ENCODE measurements at regions not wholly inside any gene's neighbourhood (a gene's known extent, or its start where the extent isn't known, plus 50 kb on each side); places are given as distances from the start of the nearest gene placed in this dataset.
"Not testable (repeated sequence)": the region's sequence is repeated elsewhere in the genome, so short reads cannot be mapped to it uniquely, and the experiment has no call there.

DNA sequence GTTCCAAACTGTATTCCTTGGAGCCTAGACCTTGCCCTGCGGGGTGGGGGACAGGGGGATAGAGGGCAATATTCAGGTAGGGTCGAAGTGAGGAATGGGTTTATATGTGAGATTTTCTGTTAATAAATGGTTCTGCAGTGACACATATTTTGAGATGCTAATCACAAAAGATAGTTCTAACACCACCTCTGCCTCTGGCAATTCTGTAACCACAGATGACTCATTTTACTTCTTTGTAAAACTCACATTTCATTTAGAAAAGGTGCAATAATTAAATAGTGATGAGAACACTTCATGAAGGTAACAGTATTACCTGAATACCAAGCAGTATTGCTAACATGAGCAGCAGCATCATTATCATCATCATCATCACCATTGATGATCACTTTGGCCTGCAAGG, 306.6 kb downstream of the SUCLG1 start:
- TF ChIP-seq, protein P1, sequence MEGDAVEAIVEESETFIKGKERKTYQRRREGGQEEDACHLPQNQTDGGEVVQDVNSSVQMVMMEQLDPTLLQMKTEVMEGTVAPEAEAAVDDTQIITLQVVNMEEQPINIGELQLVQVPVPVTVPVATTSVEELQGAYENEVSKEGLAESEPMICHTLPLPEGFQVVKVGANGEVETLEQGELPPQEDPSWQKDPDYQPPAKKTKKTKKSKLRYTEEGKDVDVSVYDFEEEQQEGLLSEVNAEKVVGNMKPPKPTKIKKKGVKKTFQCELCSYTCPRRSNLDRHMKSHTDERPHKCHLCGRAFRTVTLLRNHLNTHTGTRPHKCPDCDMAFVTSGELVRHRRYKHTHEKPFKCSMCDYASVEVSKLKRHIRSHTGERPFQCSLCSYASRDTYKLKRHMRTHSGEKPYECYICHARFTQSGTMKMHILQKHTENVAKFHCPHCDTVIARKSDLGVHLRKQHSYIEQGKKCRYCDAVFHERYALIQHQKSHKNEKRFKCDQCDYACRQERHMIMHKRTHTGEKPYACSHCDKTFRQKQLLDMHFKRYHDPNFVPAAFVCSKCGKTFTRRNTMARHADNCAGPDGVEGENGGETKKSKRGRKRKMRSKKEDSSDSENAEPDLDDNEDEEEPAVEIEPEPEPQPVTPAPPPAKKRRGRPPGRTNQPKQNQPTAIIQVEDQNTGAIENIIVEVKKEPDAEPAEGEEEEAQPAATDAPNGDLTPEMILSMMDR (IDR thresholded peaks at IDR 0.05; ENCODE audit: low read depth, low read length, missing control alignments), result no peak
- no peak for DNase-seq (ENCODE audit: extremely low read depth, low read depth)
- no peak overlapping the region for H3K4me3 ChIP-seq (replicated peaks; ENCODE audit: low read depth, low read length)

DNA sequence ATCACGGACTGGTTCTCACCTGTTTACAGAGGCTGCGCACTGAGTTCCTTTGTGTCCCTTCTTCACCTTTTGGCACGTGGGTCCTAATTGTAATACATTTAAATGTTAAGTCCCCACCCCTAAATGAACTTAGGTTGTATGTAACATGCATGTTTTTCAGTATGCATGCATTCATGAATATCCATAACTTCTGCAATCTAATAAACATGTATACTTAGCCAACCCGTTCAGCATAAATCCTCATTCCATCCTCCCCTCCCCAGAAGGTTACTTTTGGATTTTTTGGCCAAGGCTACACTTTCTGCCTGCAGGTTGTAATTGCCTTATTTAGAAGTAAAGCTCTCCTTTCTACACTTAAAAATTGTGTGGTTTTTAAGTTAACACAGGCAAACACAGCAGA, 314.7 kb downstream of the SUCLG1 start:
- TF ChIP-seq, protein P1 (IDR thresholded peaks at IDR 0.05; ENCODE audit: low read depth, low read length, missing control alignments), result no peak
- H3K4me3 ChIP-seq (replicated peaks; ENCODE audit: low read depth, low read length), result no peak overlapping the region
- DNase-seq (ENCODE audit: extremely low read depth, low read depth), result no peak

DNA sequence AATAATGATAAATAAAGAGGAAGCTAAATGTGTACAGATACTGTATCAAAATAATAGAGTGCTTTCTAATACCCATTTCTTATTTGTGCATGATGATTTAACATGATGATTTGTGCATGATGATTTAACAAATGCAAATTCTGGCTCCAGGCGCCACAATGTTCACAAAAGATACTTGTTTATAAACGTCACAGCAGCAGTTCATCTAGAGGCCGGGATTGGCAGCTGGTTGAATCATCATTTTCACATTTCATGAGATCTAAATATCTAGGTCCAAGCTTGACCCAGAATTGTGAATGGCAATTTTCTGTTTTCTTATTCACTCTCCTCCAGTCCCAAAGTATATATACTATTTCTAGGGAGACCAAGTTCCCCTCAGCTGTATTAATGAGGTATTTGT, 322.0 kb downstream of the SUCLG1 start:
- TF ChIP-seq, protein P1 (IDR thresholded peaks at IDR 0.05; ENCODE audit: low read depth, low read length, missing control alignments), result no peak
- no peak overlapping the region for H3K4me3 ChIP-seq (replicated peaks; ENCODE audit: low read depth, low read length)
- DNase-seq (ENCODE audit: extremely low read depth, low read depth), result no peak

DNA sequence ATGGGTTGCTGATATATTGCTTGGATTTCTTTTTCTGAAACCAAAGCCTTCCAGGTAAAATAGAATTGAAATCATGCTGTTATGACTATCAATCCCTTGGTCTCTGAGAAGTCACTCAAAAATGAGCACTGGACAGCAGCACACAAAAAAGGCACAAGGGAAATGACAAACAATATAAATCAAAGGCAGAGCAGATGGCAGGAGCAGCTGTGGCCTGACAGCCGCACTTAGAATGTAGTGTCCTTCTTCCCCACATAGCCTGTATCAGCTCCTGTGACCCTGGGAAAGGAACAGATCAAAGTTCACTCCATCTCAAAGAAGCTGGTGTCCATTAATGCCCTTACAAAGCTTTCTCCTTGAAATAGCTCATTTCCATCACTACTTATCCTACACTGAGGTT, 326.7 kb downstream of the SUCLG1 start:
- no peak overlapping the region for H3K4me3 ChIP-seq (replicated peaks; ENCODE audit: low read depth, low read length)
- no peak for DNase-seq (ENCODE audit: extremely low read depth, low read depth)
- TF ChIP-seq, protein P1 (IDR thresholded peaks at IDR 0.05; ENCODE audit: low read depth, low read length, missing control alignments), result no peak

DNA sequence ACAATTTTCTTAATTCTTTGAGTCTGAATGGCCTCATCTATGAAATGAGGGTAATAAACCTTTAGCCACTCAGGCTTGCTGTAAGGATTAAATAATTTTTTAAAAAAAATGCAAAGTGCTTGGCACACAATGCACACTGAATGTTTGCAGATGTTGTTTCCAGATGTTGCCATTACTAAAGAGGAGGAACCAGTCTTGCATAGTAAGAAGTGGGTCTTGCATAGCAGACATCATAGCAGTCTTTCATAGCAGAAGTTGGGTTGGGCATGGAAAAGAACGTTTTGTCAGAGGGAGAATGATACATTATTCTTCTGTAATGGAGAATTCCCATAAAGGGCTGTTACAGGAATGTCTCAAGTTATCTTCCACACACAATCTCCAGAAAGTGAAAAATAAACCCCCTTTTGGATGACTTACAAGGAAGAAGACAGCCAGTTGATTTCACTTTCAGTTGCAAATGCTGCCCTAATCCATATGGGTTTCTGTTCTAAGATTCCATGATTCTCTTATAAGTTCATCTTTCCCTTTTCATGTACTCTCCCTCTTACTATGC, 327.7 kb downstream of the SUCLG1 start:
- no peak overlapping the region for H3K4me3 ChIP-seq (replicated peaks; ENCODE audit: low read depth, low read length)
- no peak for DNase-seq (ENCODE audit: extremely low read depth, low read depth)
- TF ChIP-seq, protein P1 (IDR thresholded peaks at IDR 0.05; ENCODE audit: low read depth, low read length, missing control alignments), result no peak

DNA sequence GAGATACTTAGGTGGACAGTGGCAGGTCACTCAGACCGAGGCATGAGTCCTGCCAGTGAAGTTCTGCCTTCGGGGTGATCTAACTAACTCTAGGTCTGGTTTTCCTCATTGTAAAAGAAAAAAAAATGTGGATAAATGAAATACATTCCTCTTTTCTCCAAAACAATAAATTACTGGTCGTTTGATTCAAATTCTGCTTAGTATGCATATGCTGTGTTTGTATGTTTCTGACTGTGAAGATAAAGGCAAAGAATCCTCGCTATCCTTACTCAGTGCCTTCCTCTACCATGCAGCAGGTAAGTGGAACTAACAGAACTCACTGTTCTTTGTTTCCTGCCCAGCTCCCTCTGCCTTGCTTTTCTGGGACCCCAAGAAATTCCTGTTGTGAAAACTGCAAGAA, 330.1 kb downstream of the SUCLG1 start:
- TF ChIP-seq, protein P1 (IDR thresholded peaks at IDR 0.05; ENCODE audit: low read depth, low read length, missing control alignments), result no peak
- DNase-seq (ENCODE audit: extremely low read depth, low read depth), result no peak
- no peak overlapping the region for H3K4me3 ChIP-seq (replicated peaks; ENCODE audit: low read depth, low read length)

DNA sequence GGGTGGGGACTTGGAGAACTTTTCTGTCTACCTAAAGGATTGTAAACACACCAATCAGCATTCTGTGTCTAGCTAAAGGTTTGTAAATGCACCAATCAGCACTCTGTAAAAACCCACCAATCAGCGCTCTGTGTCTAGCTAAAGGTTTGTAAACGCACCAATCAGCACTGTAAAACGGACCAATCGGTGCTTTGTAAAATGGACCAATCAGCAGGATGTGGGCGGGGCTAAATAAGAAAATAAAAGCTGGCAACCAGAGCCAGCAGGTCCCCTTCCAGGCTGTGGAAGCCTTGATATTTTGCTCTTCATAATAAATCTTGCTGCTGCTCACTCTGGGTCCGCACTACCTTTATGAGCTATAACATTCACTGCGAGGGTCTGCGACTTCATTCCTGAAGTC, 331.3 kb downstream of the SUCLG1 start:
- DNase-seq (ENCODE audit: extremely low read depth, low read depth); H3K4me3 ChIP-seq (replicated peaks; ENCODE audit: low read depth, low read length): not testable (repeated sequence)
